ENCODE measurements at regions not wholly inside any gene's neighbourhood (a gene's known extent, or its start where the extent isn't known, plus 50 kb on each side); places are given as distances from the start of the nearest gene placed in this dataset.
"Not testable (repeated sequence)": the region's sequence is repeated elsewhere in the genome, so short reads cannot be mapped to it uniquely, and the experiment has no call there.

DNA sequence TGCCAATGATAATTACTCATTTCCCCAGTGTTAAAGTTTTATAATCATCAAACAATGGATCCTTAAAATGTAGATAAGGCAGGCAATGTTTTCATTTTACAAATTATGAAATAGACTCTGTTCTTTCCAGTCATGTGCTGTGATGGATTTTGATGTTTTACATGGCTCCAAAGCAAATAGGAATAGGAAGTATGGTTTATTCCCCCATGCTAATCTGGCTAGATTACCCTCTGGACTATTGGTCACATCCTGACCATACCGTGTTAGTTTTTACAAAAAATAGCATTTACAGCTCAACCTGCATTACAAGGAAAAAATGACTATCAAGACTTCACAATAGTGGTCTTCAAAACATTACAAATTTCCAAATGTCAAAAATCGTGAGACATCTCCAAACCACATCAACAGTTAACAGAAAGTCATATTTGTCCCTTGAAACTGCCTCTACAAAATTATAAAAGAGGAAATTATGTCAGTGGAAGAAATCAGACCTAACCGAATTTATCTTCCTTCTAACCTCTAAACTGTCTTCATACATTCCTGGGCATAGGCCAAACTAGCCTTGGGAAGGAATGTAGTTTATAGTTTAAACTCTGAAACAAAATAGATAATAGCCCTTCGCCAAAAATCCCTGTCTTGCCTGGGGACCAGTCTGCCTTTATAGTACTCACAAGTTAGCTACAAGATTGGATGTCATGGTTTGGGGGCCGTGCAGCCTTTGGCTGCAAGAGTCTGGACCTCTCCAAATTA lies 1941.2 kb upstream of the CELF4 start:
- no peak for DNase-seq (ENCODE audit: low spot score)

DNA sequence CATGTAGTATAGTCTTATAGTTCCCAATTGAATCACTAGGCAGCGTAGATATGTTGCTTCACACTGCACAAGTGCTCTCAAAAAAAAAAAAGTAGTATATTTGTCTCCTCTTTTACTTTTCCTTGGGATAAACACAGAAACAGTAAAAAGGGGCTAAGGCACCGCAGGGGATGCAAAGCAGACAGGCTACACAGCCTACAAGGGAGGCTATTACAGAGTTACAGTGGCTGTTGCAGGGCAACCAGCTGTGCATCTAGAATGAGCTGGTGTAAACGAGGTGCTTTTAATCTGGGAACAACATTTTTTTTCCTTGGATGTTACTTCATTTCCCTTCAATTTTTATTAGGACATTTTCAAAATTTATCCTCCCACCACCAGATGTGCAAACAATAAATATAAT lies 1934.7 kb upstream of the CELF4 start:
- DNase-seq (ENCODE audit: low spot score) = no peak

DNA sequence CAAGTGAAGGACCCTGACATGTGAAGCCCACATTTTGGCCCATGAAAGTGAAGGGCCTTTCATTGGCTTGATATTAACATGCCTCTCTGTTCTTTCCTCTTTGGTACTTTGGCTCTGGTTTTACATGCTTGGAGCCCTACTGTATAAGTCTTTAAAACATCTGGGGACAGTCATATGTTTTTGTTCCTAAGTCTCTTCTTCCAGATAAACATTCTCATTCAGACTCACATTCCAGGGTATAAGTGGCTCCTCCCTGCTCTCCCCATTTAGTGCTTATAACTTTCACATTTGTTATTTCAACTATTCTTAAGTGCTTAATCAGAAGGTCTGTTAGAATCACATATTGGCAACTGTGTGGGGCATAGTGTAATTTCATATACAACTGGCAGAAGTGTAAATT lies 1932.2 kb upstream of the CELF4 start:
- no peak for DNase-seq (ENCODE audit: low spot score)

DNA sequence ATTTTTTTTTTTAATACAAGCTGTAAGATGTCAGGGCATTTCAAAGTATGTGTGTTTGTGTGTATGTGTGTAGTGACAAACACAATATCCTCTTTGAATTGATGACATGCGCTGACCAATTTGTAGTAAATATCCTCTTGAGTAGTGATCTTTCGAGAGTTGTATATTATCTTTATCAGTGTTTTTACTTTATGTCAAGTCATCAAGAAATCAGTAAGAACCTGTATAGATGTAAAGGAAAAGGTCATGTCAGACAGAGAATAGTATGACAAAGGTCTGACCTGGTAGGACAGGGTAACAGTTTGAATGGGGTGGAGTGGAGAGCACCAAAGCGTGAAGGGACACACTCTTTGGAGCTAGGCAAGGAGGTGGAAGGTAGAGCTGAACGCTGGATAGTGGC lies 1931.4 kb upstream of the CELF4 start:
- no peak for DNase-seq (ENCODE audit: low spot score)

DNA sequence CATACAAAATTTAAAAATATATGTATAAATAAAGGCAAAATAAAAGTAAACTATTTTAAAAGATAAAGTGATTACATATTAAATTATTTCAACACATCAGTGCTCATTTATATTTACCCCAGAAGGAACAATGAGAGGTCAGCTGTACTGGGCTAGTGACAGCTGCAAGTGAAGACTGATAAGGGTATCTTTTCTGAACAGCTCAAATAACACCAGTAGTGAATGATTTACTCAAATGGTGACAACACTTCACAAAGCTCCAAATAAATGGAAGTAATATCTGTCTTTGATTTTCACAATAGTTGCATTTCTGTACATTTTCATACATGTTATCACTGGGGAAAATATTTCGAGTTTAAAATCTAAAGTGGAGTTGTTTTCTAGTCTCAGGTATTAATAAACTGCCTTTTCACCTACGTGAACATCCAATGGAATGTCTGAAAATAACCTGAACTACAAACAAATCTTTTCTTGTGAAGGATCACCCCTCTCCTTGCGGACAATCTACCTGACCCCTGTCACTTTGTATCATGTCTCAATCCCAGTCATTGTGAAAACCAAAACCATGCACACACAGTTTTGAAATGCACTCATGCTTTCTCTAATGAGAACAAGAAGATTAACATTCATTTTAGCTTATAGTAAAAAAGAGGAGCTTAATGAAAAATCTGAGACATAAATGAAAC lies 1928.8 kb upstream of the CELF4 start:
- no peak for DNase-seq (ENCODE audit: low spot score)

DNA sequence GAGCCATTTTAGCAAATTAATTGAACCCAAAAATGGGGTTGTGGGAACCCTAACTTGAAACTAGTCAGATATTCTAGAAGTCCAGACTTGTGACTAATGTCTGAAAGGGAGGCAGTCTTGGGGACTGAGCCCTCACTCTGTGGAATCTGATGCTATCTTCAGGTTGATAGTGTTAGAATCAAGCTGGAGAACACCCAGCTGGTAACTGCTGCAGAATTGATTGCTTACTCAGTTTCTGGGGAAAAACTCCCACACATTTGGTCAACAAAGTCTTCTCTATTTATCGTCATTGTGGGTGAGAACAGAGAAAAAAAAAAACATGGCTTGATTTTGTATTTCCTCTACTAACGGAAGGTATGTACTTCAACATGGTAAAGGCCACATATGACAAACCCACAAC lies 1925.8 kb upstream of the CELF4 start:
- no peak for DNase-seq (ENCODE audit: low spot score)

DNA sequence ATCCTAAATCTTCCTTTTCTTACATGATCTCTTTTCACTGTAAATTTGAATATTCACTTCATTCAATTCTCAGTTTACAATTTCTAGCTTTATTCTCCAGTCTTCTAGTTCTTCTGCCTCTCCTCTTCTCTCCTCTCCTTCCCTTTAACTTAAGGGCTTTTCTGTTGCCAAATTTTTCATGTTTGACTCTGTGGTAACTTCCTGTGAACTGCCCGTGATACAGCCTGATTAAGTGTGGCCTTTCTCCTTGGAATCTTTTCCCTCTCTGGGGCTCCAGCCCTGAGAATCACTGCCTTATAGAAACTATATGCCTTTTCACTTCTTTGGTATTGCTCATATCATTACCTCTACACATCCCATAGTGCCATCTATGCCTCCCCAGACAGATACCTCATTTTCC lies 1923.8 kb upstream of the CELF4 start:
- no peak for DNase-seq (ENCODE audit: low spot score)

DNA sequence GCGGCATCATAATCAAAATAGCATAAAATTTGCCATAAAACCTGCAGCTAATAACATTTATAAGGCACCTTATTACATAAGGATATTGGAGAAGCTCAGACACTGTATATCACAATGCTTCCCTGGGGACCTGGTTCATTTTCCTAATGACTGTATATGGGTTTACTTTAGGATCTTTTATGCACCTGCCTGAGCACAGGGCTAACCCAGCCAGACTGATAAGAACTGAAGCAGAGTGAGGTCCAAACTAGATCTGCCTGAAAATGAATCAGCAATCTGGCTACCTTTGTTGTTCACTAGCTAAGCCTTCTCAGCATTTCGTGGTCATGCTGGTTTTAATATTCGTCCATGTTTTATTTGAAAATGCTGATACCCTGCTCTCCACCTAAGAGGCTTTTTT lies 1922.3 kb upstream of the CELF4 start:
- DNase-seq (ENCODE audit: low spot score) = no peak

DNA sequence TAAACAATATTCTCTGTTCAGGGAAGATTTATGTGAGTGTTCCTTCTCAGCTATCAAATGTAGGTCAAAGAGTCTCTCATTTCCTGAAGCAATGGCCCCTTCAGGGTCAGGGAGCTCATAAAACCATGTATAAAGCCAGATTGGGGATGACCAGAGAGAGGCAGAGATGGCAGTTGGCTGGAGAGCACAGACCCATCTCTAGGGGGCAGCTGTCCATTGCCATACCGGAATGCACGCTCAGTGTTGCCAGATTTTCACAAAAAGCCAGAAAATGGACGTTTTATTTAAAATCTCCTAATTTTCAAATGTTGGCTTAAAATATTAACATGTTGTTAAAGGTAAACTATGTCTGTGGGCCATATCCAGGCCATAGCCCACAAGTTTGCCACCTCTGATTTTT lies 1920.7 kb upstream of the CELF4 start:
- no peak for DNase-seq (ENCODE audit: low spot score)

DNA sequence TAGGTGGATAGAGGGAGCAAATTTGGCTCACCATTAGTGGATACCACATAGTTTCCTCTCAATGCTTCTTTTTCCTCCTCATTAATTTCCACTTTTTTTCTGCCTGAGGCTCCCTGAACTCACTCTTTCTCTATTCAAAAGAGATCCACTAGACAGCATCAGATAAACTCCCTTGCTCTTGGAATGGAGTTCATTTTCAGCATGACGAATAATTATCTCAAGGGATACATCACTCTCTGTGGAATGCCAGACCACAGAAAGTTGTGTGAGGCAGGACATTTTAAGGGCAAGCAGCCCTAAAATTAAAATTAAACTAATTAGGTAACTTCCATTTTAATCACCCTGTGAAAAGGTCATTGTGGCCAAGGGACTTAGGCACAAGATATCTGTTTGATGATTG lies 1920.1 kb upstream of the CELF4 start:
- DNase-seq (ENCODE audit: low spot score) = peak; percentile 10

DNA sequence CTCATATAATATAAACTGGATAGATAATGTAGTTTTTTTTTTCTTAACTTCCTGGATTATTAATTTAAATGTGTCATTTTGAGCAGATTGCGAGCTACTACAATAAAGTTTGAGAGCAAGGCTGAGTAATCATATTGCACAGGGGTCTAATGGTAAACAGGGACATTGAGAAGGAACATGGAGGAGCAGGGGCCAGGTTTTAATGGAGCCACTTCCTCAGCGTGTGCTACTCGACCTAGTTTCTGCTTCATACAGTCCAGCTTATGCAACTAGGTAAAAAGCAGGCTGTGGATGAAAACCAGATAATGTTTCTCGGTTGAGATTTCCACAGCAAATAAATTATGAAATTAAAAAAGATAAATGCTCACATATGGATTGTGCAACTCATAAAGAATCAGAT lies 1915.7 kb upstream of the CELF4 start:
- DNase-seq (ENCODE audit: low spot score) = no peak

DNA sequence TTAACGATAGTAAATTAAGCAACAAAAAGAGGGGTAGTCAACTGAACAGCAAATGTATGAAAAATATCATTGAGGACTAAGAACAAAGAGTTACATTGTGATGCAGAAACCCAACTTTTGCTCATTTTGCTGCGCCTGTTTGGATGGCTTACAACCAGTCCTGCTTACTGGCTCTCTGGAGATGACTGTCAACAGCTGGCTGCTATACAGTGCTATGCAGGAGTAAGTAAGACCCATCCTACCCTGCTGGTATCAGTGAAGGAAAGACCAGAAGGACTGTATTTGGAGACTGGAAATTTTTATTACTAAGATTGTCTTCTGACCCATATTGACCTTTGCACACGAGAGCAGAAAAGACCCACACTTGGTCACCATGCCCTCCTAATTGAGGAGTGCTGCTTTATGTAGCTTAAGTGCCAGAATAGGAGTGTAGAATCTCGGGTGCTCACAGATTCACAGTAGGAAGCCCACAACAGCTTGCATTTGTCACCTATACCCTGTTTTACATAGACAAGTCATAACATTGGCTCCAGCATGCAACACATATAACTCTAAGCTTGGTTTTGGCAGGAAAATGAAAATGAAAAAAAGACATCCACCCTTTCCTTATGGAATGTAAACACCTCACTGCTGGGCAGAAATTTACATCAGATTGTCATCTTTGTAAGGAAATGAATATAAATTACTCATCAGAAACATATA lies 1915.0 kb upstream of the CELF4 start:
- no peak for DNase-seq (ENCODE audit: low spot score)

DNA sequence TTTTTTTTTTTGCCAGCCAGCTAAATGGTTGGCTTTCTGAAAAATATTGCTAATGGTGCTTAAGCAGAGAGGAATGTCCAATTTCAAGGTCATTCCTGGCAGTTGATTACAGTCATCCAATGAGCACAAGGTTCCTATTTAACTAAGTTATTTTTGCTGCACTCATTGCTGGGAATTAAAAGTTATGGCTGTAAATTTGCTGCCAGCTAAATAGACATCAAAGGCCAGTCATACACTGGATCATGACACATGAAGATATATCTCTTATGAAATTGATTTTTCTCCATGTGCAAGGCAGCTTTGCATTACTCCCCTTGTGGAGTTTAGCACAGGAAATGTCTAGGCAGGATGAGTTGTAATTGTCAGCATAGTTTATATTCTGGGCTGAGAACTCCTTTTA lies 1898.4 kb upstream of the CELF4 start:
- DNase-seq (ENCODE audit: low spot score) = no peak

DNA sequence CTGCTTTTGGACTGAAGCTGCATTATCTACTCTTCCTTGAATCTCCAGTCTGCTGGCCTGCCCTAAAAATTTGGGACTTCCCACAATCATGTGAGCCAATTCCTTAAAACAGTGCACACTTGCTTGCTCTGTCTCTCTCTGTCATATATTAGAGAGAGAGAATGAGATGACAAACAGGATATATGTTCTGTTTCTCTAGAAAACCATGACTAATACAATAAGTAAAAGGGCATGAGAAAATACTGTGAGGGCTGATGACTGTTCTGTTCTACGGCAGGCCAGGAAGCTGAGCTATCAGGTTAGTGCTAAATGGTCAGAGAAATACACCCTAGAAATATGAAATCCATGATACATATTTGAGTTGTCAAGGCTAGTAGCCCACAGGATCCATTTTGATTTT lies 1896.8 kb upstream of the CELF4 start:
- DNase-seq (ENCODE audit: low spot score) = peak; percentile 12

DNA sequence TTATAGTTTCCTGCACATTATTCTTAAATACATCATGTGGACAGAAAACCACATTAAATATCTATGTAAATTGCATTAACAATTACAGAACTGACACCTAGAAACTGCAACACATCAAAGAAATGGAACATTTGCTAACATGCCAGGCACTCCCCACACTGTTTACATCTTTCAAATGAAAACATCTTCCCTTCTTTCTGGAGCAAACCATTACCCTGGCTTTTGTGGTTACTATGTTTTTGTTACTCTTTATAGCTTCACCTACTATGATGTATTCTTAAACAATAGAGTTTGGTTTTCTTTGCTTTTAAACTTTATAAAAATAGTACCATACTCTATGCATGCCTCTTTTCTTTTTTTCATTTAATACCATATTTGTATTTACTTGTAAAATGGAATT lies 1894.5 kb upstream of the CELF4 start:
- no peak for DNase-seq (ENCODE audit: low spot score)

DNA sequence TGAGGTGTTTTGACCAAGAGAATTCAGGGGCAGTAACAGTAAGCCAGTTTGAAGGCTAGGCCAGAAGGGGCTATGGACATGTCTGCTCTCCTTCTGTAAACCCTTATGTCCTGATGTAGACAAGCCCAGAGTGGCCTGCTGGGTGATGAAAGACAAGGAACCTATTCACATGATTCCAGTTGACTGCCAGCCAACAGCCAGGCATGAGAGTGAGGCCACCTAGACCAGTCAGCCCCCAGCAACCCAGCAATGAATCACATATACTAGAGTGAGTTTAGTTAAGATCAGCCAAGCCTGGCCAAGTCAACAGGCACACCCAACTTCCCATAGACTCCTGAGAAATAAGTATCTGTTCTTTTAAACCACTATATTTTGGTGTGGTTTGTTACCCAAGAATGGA lies 1889.7 kb upstream of the CELF4 start:
- peak; percentile 32 for DNase-seq (ENCODE audit: low spot score)

DNA sequence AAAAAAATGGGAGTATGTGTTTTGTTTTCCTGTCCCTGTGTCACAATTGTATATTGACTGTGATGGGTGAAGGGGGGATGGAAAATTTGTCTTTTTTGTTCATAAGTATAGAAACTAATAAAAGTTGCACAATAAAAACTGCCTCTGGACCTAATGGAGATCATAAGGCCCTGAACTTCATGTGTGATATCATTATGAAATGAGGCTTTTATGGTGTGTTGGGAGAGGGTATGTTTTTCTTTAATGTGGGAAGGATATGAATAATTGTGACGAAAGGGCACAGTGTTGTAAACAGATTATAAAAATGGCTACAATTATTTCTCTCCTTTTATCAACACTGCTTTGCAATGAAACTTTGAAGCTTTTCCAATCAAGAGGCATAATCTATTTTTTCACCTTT lies 1889.3 kb upstream of the CELF4 start:
- no peak for DNase-seq (ENCODE audit: low spot score)

DNA sequence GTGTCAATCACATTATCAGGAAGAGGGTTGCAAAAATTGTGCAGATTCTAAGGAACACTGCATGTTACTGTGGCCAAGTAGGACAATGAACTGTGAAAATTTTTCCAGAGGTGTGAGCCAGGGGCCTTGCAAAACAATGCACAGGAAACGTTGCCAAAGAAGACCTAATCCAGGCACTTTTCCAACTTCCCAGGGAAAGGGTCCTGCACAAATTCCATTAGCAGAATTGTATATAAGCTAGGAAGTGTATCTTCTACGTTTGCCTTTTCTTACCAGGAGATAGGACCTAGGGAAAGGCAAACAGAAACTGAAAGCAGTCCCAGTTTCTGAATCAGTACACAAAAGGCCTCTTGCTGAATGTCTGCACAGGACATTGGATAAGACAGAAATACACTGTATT lies 1888.3 kb upstream of the CELF4 start:
- DNase-seq (ENCODE audit: low spot score) = peak; percentile 43

DNA sequence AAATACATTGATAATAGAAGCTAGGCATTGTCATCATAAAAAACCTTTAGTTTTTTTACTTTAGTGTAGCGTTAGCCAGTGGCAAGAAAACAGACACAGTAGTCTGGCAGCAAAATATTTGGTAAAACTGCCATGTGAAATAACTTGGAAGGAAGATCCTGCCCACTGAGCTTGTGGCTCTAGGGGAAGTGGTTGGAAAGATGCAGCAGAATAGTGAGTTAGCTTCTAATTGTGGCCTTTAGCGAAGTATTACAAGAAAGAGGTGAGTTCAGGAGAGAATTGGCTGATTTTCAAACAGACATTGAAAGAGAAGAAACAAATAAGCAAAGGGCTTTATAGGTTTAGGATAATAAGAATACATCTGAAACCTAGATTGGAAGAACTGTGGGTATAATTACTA lies 1887.8 kb upstream of the CELF4 start:
- DNase-seq (ENCODE audit: low spot score) = no peak

DNA sequence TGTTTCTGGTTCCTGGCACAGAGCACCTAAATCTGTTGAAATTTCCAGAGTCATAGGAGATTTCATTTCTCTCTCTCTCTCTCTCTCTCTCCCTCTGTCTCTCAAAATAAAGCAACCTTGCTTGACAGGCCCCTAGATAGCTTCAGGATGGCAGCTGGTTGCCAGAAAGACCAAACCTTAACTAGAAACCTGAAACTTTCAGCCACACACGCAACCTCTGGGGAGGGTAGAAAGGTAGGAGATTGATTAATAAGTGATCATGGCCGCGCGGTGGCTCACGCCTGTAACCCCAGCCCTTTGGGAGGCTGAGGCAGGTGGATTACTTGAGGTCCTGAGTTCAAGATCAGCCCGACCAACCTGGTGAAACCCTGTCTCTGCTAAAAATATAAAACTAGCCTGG lies 1885.4 kb upstream of the CELF4 start:
- no peak for DNase-seq (ENCODE audit: low spot score)

DNA sequence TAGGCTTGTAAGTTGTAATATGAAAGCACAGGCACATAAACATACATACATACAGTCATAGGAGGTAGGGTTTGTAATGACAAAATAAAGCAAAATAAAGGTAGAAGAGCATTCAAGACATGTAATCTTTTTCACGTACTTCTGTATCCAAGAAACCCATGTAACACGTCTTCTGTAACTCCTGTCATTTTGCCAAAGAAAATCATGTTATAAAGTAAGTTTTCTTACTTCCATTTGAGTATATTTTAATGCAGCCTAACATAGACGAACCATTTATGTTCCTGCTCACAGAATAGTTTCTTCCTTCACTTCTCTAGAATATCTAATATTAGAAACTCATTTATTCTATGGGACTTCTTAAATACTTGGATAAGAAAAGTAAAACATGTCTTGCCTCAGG lies 1884.0 kb upstream of the CELF4 start:
- no peak for DNase-seq (ENCODE audit: low spot score)

DNA sequence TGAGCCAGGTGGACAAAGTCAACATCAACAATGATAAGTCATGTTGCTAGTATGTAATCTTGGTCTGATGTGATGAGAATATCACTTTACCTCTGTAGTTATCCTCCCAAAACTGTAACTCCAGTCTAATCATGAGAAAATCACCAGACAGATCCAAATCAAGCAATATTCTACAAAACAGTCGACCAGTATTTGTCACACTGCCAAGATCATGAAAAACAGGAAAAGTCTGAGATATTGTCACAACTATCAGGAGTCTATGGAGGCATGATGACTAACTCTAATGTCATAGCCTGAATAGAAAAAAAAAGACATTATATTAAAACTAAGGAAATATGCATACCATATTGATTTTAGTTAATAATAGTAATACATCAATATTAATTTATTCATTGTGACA lies 1883.3 kb upstream of the CELF4 start:
- DNase-seq (ENCODE audit: low spot score) = no peak

DNA sequence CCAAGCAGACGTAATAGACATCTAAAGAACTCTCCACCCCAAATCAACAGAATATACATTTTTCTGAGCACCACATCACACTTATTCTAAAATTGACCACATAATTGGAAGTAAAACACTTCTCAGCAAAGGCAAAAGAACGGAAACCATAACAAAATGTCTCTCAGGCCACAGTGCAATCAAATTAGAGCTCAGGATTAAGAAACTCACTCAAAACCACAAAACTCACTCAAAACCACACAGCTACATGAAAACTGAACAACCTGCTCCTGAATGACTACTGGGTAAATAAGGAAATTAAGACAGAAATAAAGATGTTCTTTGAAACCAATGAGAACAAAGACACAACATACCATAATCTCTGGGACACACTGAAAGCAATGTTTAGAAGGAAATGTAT lies 1879.4 kb upstream of the CELF4 start:
- DNase-seq (ENCODE audit: low spot score) = not testable (repeated sequence)

Measured in AG08395 (cell line).